ENCODE measurements at regions not wholly inside any gene's neighbourhood (a gene's known extent, or its start where the extent isn't known, plus 50 kb on each side); places are given as distances from the start of the nearest gene placed in this dataset.
"Not testable (repeated sequence)": the region's sequence is repeated elsewhere in the genome, so short reads cannot be mapped to it uniquely, and the experiment has no call there.

DNA sequence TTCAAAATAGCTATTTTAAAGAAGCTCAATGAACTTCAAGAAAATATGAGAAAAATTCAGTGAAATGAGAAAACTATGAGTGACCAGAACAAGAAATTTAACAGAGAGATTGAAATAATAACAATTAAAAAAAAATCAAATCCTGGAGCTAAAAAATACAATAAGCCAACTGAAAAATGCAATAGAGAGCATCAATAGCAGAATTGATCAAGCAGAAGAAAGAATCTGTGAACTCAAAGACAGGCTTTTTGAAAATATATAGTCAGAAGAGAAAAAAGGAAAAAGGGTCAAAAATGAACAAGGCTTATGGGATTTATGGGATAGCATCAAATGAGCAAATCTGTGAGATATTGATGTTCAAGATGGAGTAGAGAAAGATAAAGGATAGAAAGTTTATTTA, 133.0 kb downstream of the OTUD1 start:
- no peak overlapping the region for H3K27ac ChIP-seq
- no peak for DNase-seq (ENCODE audit: low spot score)

DNA sequence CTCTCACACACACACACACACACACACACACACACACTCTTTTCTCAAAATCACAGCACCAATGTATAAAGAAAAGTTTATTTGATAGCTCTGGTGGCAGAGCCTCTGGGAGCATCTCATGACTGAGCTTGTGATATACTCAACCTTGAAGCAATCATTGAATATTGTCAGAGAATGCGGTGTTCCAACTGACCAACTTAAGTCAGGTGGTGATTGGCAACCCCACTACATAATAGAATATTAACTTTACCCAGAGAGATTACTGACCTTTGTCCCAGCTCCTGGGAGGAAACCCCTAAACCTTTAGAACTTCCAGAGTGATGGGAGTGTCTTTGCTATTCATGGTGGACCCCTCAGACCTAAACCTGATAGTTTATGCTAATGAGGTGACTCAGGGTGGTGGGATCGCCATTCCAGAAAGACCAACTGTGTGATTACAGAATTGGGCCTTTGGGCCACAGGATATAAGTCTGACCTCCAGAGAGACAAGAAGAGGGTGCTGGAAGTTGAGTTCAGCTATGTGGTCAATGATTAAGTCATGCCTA, 143.1 kb downstream of the OTUD1 start:
- TF ChIP-seq, protein P1, sequence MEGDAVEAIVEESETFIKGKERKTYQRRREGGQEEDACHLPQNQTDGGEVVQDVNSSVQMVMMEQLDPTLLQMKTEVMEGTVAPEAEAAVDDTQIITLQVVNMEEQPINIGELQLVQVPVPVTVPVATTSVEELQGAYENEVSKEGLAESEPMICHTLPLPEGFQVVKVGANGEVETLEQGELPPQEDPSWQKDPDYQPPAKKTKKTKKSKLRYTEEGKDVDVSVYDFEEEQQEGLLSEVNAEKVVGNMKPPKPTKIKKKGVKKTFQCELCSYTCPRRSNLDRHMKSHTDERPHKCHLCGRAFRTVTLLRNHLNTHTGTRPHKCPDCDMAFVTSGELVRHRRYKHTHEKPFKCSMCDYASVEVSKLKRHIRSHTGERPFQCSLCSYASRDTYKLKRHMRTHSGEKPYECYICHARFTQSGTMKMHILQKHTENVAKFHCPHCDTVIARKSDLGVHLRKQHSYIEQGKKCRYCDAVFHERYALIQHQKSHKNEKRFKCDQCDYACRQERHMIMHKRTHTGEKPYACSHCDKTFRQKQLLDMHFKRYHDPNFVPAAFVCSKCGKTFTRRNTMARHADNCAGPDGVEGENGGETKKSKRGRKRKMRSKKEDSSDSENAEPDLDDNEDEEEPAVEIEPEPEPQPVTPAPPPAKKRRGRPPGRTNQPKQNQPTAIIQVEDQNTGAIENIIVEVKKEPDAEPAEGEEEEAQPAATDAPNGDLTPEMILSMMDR (IDR thresholded peaks at IDR 0.05): no peak

More for the DNA sequence above, 133.0 kb downstream of the OTUD1 start:
- TF ChIP-seq, protein P1 (IDR thresholded peaks at IDR 0.05): no peak
- no peak overlapping the region for H3K4me3 ChIP-seq

GRCh38 chr10:23584396-23584795, 145.5 kb downstream of the OTUD1 start:
- Histone ChIP-seq H3K4me3 (no peak overlapping the region), H3K27ac (no peak overlapping the region)
- TF ChIP-seq, protein P1 (IDR thresholded peaks at IDR 0.05): no peak
- no peak for DNase-seq (ENCODE audit: low spot score)

More for the DNA sequence above, 143.1 kb downstream of the OTUD1 start:
- no peak for DNase-seq (ENCODE audit: low spot score)
- no peak overlapping the region for H3K4me3 ChIP-seq
- no peak overlapping the region for H3K27ac ChIP-seq

DNA sequence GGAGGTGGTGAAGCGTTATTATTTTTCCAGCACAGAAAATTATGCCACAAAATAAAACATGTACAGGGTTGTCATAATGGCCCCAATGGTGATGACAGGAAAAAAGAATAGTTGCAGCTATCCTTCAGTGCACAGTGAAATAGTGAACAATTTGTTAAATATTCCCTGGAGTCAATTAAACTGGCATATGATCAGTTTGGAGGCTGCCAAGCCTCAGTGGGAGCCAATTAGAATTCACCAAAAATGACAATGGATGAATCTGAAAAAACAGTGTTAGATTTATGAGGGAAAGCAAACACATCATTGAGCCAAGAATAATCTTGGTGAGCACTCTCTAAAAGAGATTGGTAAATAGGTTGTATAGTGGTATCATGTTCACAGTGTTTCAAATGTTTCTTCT, 146.3 kb downstream of the OTUD1 start:
- TF ChIP-seq, protein P1 (IDR thresholded peaks at IDR 0.05): no peak
- no peak for DNase-seq (ENCODE audit: low spot score)
- H3K4me3 ChIP-seq: no peak overlapping the region

GRCh38 chr10:23585666-23586065, 146.8 kb downstream of the OTUD1 start:
- Histone ChIP-seq H3K4me3 (no peak overlapping the region), H3K27ac (no peak overlapping the region)
- DNase-seq (ENCODE audit: low spot score): no peak
- TF ChIP-seq, protein P1 (IDR thresholded peaks at IDR 0.05): no peak

More for the DNA sequence above, 146.3 kb downstream of the OTUD1 start:
- H3K27ac ChIP-seq: no peak overlapping the region

- not testable (repeated sequence) for DNase-seq (ENCODE audit: low spot score); H3K27ac ChIP-seq; H3K4me3 ChIP-seq
These were observed 156.4 kb downstream of the OTUD1 start for GRCh38 chr10:23595278-23595677.

GRCh38 chr10:23604613-23605012, 165.7 kb downstream of the OTUD1 start:
- DNase-seq (ENCODE audit: low spot score): no peak
- no peak overlapping the region for H3K4me3 ChIP-seq
- TF ChIP-seq, protein P1 (IDR thresholded peaks at IDR 0.05): no peak
- H3K27ac ChIP-seq: no peak overlapping the region

All from coronary artery (tissue), 2 donors.